NCI-H460 (cell line): ENCODE measurements at regions not wholly inside any gene's neighbourhood (a gene's known extent, or its start where the extent isn't known, plus 50 kb on each side); places are given as distances from the start of the nearest gene placed in this dataset.
A peak's percentile ranks its signal among the peaks of the same experiment; 100 is the strongest.

ENCODE experiments used
- DNase-seq: peaks from one replicate; pipeline ENCODE4 v3.0.0-alpha.2; 2016; ENCODE audit warnings: low read depth; ENCODE audit errors: extremely low read depth

DNA sequence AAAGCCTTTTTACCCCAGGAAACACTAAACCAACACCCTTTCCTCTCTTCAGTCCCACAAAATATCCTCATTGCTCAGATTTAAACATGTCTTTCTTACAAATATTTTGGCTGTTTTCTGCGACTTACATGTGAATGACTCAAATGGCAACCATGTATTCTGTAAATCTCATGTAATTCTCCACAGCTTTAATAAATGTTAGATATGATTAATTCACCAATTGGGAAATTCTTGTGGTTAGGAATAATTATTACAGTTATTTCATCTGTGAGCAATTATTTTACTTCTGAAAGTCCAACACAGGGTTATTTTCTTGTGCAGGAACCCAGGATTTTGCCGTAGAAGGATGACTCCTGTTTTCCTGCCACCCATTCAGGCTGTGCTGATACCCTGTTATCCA lies 431.5 kb downstream of the LMO4 start:
- no peak for DNase-seq

- DNase-seq, result no peak
These were observed 432.0 kb downstream of the LMO4 start for GRCh38 chr1:87760654-87761053.

- DNase-seq, result no peak
These were observed 434.8 kb downstream of the LMO4 start for GRCh38 chr1:87763483-87763882.

DNA sequence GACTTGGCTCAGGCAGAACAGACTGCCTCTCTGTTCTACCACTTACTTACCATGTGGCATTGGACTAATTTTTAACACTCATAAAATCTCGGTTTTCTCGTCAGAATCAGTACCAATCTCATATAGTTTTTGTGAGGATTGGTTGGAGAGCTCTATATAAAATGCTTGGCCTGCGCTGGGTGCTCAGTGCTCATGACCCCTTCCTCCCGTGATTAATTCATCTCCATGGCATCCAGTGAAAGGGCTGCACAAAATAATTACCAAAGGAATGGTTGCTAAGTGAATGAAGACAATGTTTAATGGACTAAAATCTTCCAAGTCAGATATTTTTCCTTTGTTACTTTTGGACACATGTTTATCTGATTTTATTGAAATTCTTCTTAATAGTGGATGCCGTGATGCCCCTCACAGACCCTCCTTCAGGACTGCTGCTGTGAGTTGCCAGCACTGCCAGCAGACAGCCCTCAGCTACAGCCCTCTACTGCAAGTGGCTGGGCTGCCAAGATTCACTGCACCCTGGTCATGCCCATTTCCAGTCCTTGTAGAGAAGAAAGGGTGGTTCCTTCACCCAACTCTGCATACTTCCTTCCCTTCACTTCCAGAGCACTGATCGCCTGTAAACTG lies 436.5 kb downstream of the LMO4 start:
- no peak for DNase-seq

GRCh38 chr1:87765681-87766070 lies 437.0 kb downstream of the LMO4 start:
- no peak for DNase-seq

DNA sequence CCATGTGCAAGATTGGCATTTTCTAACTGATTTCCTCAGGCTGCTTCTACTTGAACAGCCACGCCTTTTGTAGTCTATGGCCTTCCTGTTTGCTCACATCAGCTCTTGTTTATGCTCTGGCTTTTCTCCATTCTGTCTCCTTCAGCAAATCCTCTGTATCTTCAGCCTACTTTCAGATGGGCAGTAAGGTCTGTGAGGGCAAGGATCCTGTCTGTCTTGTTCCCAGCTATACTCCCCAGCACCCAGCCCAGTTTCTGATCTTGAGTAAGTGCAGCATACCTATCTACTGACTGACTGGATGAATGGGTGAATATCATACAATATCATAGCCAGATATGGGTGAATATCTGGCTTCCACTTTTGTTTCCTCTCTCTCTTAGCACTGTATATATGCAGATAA lies 438.1 kb downstream of the LMO4 start:
- no peak for DNase-seq

GRCh38 chr1:87778896-87779295 lies 450.2 kb downstream of the LMO4 start:
- DNase-seq, result no peak

GRCh38 chr1:87781554-87781953 lies 452.9 kb downstream of the LMO4 start:
- no peak for DNase-seq

DNA sequence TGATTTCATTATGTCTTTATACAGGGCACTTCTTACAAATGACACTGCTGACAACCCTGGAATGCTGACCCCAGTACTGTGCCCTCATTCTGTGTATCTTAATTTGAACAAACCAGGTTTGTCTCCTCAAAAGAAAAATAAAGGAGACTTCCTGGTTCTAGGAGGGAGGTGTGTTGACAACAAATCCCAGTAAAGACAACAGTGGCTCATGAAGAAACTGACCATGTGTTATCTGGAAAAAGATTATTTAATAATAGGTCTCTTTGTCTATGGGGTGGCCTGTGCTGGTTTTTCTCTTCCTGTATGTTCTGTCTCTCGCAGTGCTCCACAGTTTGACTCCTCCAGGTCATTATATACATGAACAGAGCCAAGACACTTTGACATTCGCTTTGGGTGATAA lies 454.6 kb downstream of the LMO4 start:
- no peak for DNase-seq

DNA sequence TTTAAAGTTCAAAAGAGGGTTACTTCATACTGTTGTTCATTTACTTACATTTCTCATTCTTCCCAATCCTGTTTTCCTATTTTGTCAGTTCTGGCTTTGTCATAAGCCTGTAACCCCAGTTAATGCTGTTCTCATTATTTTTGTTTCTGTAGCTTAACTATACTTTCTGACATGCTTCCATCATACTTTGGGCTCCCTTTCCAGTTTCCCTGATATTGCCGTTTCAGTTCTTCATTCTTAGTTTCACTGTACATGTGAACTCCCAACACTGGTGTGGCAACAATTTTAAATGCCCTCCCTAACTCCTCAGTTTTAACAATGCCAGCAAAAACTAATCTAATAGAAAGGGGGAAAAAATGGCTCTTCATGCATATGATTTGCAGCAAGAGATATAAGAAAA lies 456.7 kb downstream of the LMO4 start:
- DNase-seq, result no peak

GRCh38 chr1:87786229-87786628 lies 457.5 kb downstream of the LMO4 start:
- no peak for DNase-seq

GRCh38 chr1:87786861-87787545 lies 458.3 kb downstream of the LMO4 start:
- DNase-seq, result no peak

- no peak for DNase-seq
These were observed 458.9 kb downstream of the LMO4 start for GRCh38 chr1:87787551-87787950.

DNA sequence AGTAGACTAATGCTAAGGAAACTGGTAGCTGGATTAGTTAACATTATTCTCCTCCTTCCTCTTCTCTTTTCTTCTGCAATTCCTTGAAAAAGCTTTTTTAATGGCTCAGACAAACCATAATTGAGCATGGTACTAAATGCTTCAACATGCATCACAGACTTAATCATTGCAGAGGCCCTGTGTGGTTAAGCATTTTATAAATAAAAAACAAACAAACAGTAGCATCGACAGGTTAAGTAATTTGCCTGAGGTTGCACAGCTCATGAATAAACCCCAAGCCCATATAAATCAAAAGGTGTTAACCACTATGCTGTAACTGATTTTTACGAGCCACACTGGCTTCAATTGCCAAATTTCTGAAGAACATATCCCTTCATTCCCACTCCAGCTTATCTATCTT lies 462.1 kb downstream of the LMO4 start:
- DNase-seq, result no peak

- DNase-seq, result no peak
These were observed 463.5 kb downstream of the LMO4 start for GRCh38 chr1:87791931-87792740.

- peak; percentile 3 for DNase-seq
These were observed 466.3 kb downstream of the LMO4 start for GRCh38 chr1:87794788-87795614.

- DNase-seq, result no peak
These were observed 467.1 kb downstream of the LMO4 start for GRCh38 chr1:87795615-87796337.

DNA sequence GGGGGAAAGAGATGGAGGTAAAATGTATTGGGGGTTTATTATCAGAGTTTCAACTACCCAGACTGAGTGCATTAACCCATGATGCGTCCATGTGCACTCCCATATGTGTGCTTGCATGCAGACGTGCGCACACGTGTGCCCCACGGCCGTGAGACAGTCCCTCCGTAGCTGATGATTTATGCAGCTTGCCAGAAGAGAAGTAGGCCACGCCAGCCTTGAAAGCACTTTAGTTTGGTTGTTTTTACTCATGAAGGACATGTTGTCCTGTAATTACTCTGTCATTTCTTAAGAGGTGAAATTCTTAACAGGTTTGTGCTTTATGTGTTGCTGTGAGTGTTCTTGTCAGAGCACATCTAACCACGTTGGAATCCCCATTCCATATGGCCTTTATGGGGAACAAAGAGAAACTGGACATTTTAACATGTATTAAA lies 467.8 kb downstream of the LMO4 start:
- DNase-seq, result no peak

DNA sequence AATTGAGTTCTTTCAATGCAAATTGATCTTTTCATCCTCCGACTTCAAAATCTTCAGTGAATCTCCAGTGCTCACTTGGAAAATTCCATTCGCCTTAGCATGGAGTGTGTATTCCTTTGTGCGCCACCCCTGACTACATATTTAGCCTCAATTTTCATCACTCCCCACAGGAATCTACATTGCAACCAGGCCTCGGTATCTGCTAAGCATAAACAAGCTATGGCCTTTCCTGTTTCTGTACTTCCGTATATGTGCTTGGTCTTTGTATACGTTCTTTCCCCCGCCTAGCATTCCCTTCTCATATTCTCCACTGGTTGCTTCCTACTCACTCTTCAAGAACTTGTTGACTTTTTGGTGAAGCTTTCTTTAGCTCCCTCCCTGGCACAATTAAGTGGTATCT lies 470.8 kb downstream of the LMO4 start:
- no peak for DNase-seq

- no peak for DNase-seq
These were observed 471.3 kb downstream of the LMO4 start for GRCh38 chr1:87800006-87800405.
